OCI-LY3 (cell line): ENCODE measurements at regions not wholly inside any gene's neighbourhood (a gene's known extent, or its start where the extent isn't known, plus 50 kb on each side); places are given as distances from the start of the nearest gene placed in this dataset.

Experiments used
- H2AFZ ChIP-seq: fragments of 200-600, 300-600 bp; shearing (Covaris generic); 2 replicates; pipeline ENCODE4 v1.6.0; 2014; ENCODE audit warnings: antibody characterized with exemption, low read depth, low read length
- H3K27ac ChIP-seq: fragments of 200-600, 300-600 bp; sonication (generic); 2 replicates; pipeline ENCODE4 v1.5.1; 2014; ENCODE audit warnings: mild to moderate bottlenecking, low read length, moderate library complexity, mixed read lengths
- H3K27me3 ChIP-seq: fragments of 200-600, 300-600 bp; sonication (generic); 2 replicates; pipeline ENCODE4 v1.6.1; 2014; ENCODE audit warnings: low read depth, low read length, mixed read lengths
- H3K36me3 ChIP-seq: fragments of 200-600, 300-600 bp; sonication (generic); replicated peaks from 2 replicates; pipeline ENCODE3; 2014; ENCODE audit warnings: low read depth, low read length, mixed read lengths
- H3K4me1 ChIP-seq: fragments of 300-600, 200-600 bp; sonication (generic); 2 replicates; pipeline ENCODE4 v1.6.1; 2014; ENCODE audit warnings: low read length, mixed read lengths
- H3K4me2 ChIP-seq: fragments of 200-600, 300-600 bp; sonication (generic); 2 replicates; pipeline ENCODE4 v1.6.1; 2014; ENCODE audit warnings: low read length, mixed read lengths
- H3K4me3 ChIP-seq: fragments of 300-600, 200-600 bp; sonication (generic); 2 replicates; pipeline ENCODE4 v1.5.1; 2014; ENCODE audit warnings: antibody characterized with exemption, mild to moderate bottlenecking, low read length, moderate library complexity
- H3K79me2 ChIP-seq: fragments of 300-600, 200-600 bp; shearing (Covaris generic); 2 replicates; pipeline ENCODE4 v1.6.1; 2014; ENCODE audit warnings: mild to moderate bottlenecking, low read length, mixed read lengths
- H3K9ac ChIP-seq: fragments of 300-600, 200-600 bp; shearing (Covaris generic); 2 replicates; pipeline ENCODE4 v1.6.0; 2014; ENCODE audit warnings: mild to moderate bottlenecking, low read length, moderate library complexity
- H3K9me3 ChIP-seq: fragments of 200-600, 300-600 bp; shearing (Covaris generic); 2 replicates; pipeline ENCODE4 v1.6.1; 2014; ENCODE audit warnings: low read length, mixed read lengths; ENCODE audit not compliant: insufficient read depth
- H4K20me1 ChIP-seq: fragments of 200-600, 300-600 bp; sonication (generic); 2 replicates; pipeline ENCODE4 v1.6.1; 2016; ENCODE audit warnings: low read length, mixed read lengths; ENCODE audit not compliant: insufficient read depth
- EZH2phosphoT487 ChIP-seq: fragments of 200-600 bp; shearing (Covaris generic); IDR thresholded peaks from 2 replicates; pipeline ENCODE4 v1.6.1; 2018; ENCODE audit warnings: antibody characterized with exemption, mixed run types, low read depth
- TF ChIP-seq, protein P1 (sequence below): fragments of 200-600, 300-600 bp; sonication (generic); IDR thresholded peaks from 2 replicates; pipeline ENCODE4 v1.5.1; 2014; ENCODE audit warnings: antibody characterized with exemption, low read length, low read depth

DNA sequence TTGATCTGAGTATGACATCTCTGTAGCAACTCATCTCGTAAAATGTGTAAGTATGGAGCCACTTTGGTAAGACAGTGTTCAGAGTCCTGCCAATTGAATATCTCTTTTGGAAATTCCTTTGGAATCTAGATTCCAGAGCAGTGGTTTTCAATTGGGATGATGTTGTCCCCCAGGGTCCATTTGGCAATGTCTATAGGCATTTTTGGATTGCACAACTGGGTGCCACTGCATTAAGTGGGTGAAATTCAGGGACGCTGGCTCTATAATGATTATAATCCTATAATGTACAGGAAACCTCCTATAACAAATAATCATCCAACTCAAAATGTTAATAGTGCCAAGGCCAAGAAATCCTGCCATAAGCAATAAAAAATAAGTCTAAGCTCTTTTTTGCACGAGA is 404.8 kb upstream of the RAG2 start:
- no peaks in the 10 kb centered on the region for H4K20me1 ChIP-seq
- H3K36me3 ChIP-seq, result no peaks in the 10 kb centered on the region
- H3K4me3 ChIP-seq, result no peak overlapping the region
- no peaks in the 10 kb centered on the region for H3K4me1 ChIP-seq
- H3K79me2 ChIP-seq, result no peaks in the 10 kb centered on the region
- no peak overlapping the region for H2AFZ ChIP-seq
- H3K4me2 ChIP-seq, result no peak overlapping the region
- H3K27me3 ChIP-seq, result peaks cover 3% of the 10 kb centered on the region
- no peak overlapping the region for H3K9ac ChIP-seq
- no peak for TF ChIP-seq EZH2phosphoT487
- TF ChIP-seq, protein P1, sequence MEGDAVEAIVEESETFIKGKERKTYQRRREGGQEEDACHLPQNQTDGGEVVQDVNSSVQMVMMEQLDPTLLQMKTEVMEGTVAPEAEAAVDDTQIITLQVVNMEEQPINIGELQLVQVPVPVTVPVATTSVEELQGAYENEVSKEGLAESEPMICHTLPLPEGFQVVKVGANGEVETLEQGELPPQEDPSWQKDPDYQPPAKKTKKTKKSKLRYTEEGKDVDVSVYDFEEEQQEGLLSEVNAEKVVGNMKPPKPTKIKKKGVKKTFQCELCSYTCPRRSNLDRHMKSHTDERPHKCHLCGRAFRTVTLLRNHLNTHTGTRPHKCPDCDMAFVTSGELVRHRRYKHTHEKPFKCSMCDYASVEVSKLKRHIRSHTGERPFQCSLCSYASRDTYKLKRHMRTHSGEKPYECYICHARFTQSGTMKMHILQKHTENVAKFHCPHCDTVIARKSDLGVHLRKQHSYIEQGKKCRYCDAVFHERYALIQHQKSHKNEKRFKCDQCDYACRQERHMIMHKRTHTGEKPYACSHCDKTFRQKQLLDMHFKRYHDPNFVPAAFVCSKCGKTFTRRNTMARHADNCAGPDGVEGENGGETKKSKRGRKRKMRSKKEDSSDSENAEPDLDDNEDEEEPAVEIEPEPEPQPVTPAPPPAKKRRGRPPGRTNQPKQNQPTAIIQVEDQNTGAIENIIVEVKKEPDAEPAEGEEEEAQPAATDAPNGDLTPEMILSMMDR, result no peak
- no peaks in the 10 kb centered on the region for H3K9me3 ChIP-seq
- H3K27ac ChIP-seq, result no peak overlapping the region

DNA sequence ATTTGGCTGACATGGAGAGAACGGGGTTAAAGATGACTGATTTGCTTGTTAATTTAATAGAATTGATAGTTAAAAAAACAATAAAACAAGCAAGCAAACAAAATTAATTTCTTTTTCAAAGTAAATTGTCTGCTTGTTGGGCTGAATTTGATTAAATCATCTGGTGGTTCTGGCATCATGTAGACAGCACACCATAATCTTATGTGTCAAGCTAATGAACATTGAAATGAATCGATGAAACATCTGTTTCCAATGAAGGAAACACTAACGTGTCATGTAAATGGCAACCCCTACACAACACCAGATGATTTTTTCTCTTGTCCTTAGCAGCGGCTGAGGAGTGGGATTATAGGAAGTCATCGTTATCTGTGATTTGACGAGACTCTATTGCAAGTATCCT is 399.6 kb upstream of the RAG2 start:
- H3K9ac ChIP-seq, result no peak overlapping the region
- TF ChIP-seq, protein P1, result no peak
- no peak for TF ChIP-seq EZH2phosphoT487
- no peak overlapping the region for H3K27ac ChIP-seq
- peaks cover 1% of the 10 kb centered on the region for H3K27me3 ChIP-seq
- H3K4me3 ChIP-seq, result no peak overlapping the region
- no peaks in the 10 kb centered on the region for H3K36me3 ChIP-seq
- no peak overlapping the region for H2AFZ ChIP-seq
- no peaks in the 10 kb centered on the region for H4K20me1 ChIP-seq
- H3K4me2 ChIP-seq, result no peak overlapping the region
- H3K79me2 ChIP-seq, result no peaks in the 10 kb centered on the region
- H3K9me3 ChIP-seq, result no peaks in the 10 kb centered on the region
- H3K4me1 ChIP-seq, result no peaks in the 10 kb centered on the region

DNA sequence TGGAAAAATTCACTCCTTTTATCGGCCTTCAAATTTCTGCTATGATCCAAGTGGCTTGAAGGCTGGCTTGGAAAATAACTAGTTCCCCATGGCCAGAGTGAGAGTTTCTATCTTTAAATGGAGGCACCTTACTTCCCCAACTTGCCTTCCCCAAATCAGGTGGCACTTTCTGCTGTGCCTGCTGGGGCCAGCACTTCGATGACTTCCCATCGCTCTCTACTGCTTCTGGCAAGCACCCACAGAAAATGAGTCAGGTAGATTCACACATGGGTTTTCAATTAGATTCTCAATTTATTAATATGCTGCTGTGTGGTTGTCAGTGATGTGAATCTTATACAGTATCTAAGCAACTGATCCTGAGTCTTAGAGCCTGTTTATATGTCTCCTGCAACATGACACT is 398.8 kb upstream of the RAG2 start:
- no peak overlapping the region for H3K27ac ChIP-seq
- no peaks in the 10 kb centered on the region for H4K20me1 ChIP-seq
- H3K9ac ChIP-seq, result no peak overlapping the region
- no peaks in the 10 kb centered on the region for H3K79me2 ChIP-seq
- no peak overlapping the region for H3K4me3 ChIP-seq
- no peaks in the 10 kb centered on the region for H3K9me3 ChIP-seq
- no peak overlapping the region for H2AFZ ChIP-seq
- no peaks in the 10 kb centered on the region for H3K36me3 ChIP-seq
- no peaks in the 10 kb centered on the region for H3K4me1 ChIP-seq
- H3K4me2 ChIP-seq, result no peak overlapping the region
- no peak for TF ChIP-seq EZH2phosphoT487
- TF ChIP-seq, protein P1, result no peak
- H3K27me3 ChIP-seq, result no peaks in the 10 kb centered on the region; the same call in none of the 2 replicates

DNA sequence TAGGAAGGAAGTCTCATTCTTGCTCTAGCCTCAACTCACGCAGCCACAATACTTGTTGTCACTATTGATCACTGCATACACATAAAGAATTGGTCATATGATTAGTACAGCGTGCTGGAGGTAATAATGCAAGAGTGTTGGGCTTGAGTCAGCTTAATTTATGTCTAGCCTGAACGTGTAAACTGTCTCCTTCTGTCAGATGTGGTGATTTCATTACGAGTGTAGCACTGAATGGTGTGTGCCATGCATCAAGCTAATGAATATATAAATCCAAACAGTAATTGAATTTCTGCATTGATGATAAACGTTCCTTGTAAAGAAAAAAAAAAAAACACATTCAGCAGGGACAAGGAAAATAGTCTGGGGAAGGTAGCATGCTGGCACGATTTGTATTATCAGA is 396.2 kb upstream of the RAG2 start:
- H3K9me3 ChIP-seq, result no peaks in the 10 kb centered on the region
- H3K9ac ChIP-seq, result no peak overlapping the region
- H3K27ac ChIP-seq, result no peak overlapping the region
- H4K20me1 ChIP-seq, result no peaks in the 10 kb centered on the region
- no peak overlapping the region for H3K4me2 ChIP-seq
- no peaks in the 10 kb centered on the region for H3K36me3 ChIP-seq
- H3K4me3 ChIP-seq, result no peak overlapping the region
- H2AFZ ChIP-seq, result no peak overlapping the region
- no peak for TF ChIP-seq EZH2phosphoT487
- TF ChIP-seq, protein P1, result no peak
- H3K4me1 ChIP-seq, result no peaks in the 10 kb centered on the region
- no peaks in the 10 kb centered on the region for H3K79me2 ChIP-seq
- no peaks in the 10 kb centered on the region; the same call in 1 of the 2 replicates for H3K27me3 ChIP-seq
